HEK293T (cell line): ENCODE measurements at regions not wholly inside any gene's neighbourhood (a gene's known extent, or its start where the extent isn't known, plus 50 kb on each side); places are given as distances from the start of the nearest gene placed in this dataset.

ENCODE experiments used
- ELF4 ChIP-seq: fragments of 450-650 bp; IDR thresholded peaks from 2 replicates; pipeline ENCODE4 v1.6.1; 2017; ENCODE audit warnings: antibody characterized with exemption
- FOXK2 ChIP-seq: fragments of 450-650 bp; IDR thresholded peaks from 2 replicates; pipeline ENCODE4 v1.6.1; 2016; ENCODE audit warnings: mild to moderate bottlenecking
- FOXM1 ChIP-seq: fragments of 450-650 bp; IDR thresholded peaks from 2 replicates; pipeline ENCODE4 v1.6.1; 2017; ENCODE audit warnings: mild to moderate bottlenecking, borderline replicate concordance
- TARDBP ChIP-seq: fragments of 450-650 bp; IDR thresholded peaks from 2 replicates; pipeline ENCODE4 v1.6.1; 2016

- TF ChIP-seq FOXM1 (no peak), ELF4 (no peak), TARDBP (no peak), FOXK2 (no peak)
Observed at GRCh38 chr12:30466093-30466585, 229.5 kb downstream of the IPO8 start.
